ENCODE measurements at regions not wholly inside any gene's neighbourhood (a gene's known extent, or its start where the extent isn't known, plus 50 kb on each side); places are given as distances from the start of the nearest gene placed in this dataset.

GRCh38 chr3:193851941-193852674 is 259.1 kb downstream of the OPA1 start:
- DNase-seq, result no peak

- DNase-seq, result no peak
These were observed 259.9 kb downstream of the OPA1 start for GRCh38 chr3:193852901-193853300.

DNA sequence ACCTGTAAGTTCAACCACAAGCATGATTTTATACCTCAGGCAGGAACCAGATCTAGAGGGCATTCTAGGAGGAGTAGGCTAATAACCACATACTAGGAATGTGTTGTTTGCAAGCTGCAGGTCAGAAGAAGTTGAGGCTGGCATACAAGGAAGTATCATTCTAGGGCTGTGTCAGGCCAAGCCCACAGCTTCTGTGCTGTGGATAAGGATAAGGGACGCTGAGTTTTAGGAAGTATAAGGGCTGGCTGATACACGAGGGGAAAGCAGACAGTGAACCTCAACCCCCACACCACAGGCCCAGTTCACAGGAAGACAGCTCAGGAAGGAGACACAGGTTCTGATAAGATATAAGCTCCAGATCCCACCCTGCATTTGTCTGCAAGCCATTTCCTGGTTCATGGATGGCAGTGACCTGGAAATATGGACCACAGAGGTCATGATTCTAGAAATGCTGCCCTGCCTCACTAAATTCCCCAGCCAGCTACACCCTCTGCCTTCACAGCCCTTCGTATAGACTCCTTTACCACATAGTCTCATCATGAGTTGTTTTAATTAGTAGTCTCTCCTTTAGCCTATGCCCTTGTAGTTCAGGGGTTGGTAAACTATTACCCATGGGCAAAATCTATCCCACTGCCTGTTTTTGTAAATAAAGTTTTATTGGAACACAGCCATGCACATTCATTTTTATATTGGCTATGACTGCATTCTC is 260.7 kb downstream of the OPA1 start:
- DNase-seq, result no peak

DNA sequence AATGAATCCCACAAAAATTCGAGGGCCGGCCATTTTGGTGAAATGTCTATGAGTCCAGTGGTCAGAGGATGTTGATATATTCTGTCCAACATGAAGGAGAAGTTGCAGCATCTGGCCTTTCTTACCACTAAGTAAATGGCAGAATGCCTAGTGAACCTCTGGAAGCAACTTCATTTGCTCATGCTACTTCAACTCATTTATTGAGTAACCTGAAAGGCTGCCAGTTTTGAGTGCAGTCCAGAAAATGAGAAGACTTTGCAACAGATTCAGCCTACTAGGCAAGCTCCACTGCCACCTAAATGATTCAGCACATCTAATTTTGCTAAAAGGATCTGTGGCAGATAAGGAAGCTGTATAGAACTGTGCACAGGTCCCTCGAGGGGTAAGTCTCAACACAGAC is 265.0 kb downstream of the OPA1 start:
- DNase-seq, result no peak

DNA sequence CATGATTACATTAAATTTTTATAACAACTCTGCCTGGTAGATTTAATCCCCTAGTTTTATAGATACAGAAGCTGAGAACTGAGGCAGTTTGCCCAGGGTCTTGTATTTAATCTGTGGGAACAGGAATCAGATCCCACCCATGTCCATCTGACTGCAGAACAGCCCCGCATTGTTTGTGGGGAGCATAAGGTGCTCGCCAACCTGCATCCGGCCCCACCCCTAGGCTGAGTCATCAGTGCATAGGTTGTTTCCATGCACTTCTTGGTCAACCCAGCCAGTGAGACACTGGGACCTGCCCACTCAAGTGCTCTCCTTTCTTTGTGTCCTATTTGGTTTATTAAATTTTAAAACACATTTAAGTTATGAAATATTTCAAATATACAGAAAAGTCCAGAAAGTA is 266.2 kb downstream of the OPA1 start:
- DNase-seq, result no peak

- DNase-seq, result no peak
These were observed 268.0 kb downstream of the OPA1 start for GRCh38 chr3:193861012-193861411.

- DNase-seq, result no peak
These were observed 269.8 kb downstream of the OPA1 start for GRCh38 chr3:193862843-193863242.

DNA sequence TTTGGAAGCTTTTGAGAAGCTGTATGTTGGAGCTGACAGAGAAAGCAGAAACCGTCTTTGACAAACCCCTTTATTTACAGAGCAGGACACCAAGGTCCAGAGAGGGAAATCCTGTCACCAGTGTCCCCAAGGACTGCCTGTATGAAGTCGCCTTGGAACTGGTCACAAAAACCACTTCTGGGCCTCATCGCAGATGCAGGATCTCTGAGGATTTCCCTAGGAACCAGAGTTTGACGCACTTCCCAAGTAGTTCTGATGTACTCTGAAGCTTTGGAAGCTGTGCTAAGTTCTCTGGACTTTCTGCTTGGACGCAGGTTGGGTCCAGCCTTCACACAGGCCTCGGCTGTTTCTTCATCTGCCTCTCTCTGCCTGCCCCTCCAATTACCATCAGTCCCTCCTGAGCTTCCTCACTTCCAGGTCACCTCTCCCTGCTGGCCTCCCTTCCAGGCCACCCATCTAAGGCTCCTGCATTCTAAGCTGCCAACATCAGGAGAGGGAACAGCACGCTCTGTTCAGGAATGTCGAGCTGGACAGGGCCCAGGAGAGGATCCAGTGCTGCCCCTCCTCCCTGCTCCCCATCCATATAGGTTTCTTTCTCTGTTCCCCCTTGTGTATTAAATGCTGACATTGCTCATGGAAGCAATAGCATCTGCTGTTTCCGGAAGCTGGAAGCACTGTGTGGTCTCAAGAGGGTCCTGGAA is 270.8 kb downstream of the OPA1 start:
- DNase-seq, result no peak

DNA sequence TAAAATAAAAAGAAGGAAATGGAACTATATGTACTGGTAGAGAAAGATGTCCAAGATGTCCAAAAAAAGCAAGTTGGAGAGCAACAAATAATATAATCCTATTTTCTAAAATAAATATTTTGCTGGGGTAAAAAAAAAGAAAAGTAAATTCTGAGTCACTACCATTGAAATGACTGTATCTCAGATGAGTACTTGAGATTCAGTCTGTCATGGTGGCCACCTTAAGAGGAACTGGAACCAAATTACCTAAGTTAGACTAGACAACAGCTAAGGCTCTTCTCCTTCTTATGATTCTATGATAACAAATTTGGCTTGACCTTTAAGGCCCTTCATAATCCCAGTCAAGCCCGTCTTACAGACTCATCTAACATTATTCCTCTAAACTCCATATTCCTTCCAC is 270.6 kb upstream of the HES1 start:
- no peak for DNase-seq

DNA sequence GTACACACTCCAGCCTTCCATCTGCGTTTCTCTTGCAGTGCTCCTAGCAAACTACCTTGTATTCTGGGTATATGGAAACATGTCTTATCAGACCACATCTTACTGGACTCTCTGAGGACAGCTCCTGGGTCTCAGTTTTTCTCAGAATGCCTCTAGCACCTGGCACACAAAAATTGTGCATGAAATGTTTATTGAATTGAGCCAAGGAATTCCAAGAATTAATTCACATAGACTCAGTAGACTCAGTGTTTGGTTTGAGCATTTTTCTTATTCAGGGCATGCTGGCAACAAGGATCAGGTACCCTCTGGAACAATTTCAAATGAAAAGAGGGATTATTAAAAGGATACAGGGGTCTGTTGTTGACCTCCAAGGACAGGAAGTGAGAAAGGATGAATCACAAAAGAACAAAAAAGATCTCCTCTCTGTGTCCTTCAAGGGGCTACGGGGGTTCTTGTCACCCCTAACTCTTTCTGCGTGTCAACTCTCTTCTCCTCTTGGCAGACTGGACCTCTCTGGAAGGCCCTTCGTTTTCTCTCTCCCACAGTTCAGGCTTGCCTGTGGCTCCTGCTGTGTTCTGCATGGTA is 270.0 kb upstream of the HES1 start:
- DNase-seq, result no peak

- DNase-seq, result no peak
These were observed 267.4 kb upstream of the HES1 start for GRCh38 chr3:193868590-193868989.

GRCh38 chr3:193869221-193870201 is 266.4 kb upstream of the HES1 start:
- DNase-seq, result peak in 1 of 4 experiments; percentile 9

- no peak for DNase-seq
These were observed 265.4 kb upstream of the HES1 start for GRCh38 chr3:193870376-193871219.

DNA sequence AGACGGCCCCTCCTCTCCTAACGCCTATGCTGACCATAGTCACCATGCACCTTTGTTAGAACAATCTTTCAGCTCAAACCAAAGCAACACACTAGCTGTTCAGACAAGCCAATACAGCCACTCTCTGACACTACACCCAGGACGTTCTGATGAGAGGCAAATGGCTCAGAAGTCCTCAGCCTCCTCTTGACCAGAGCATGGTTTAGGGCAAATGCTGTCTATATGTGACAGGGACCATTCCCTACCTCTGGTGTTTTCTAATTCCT is 264.8 kb upstream of the HES1 start:
- DNase-seq, result no peak

DNA sequence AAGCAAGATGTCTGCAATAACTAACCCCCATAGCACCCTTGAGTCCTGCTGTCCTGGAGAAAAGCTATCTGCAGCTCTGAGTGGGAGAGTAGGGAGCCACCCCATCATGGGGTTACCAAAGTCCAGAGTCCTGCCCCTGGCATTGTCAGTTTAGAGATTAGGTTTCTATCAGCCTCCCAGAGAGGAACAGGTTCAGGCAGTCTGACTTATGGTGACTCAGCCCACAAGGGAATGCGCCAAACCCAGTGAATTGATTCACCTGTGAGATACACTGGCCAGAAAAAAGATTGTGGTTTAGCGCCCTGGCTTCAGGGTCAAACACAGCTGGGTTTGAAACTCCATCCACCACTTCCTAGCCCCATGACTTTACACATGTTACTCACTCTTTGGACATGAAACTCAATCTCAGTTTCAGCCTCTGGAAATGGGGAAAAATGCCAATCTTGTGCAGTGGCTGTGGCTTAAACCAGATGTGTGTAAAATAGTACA is 263.6 kb upstream of the HES1 start:
- DNase-seq, result no peak

DNA sequence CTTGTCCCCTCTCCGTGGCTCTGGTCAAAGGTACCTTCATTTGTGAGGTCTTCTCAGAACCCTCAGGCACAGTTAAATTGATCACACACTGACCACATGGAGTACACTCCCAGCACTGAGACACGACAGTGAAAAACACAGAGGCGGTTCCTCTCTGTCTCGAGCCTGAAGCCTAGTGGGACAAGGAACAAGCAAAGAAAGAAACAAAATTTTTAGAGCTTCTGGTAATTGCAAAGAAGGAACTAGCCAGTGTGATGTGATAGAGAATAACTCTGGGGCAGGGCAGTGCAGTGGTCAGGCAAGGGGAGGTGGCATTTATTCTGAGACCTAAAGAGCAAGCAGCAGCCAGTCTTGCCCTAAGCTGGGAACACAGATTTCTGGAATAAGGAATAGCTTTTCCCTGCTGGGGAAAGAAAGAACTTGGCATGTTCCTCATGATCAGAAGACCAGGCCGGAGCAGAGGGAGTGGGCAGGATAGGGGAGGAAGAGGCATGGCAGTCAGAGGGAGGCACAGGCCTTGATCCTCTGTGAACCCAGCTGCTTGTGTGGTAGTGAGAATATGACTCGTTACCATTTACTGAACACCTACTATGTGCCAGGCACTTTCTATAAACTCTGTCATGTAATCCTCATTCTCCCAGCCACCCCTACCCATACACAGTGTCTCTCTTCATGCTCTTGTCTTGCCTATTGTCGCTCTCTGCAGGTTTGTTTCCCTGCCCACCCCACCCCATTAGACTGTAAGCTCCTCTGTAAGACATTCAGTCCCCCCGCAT is 262.3 kb upstream of the HES1 start:
- DNase-seq, result no peak

- DNase-seq, result no peak
These were observed 261.4 kb upstream of the HES1 start for GRCh38 chr3:193874512-193874911.

- DNase-seq, result no peak
These were observed 260.9 kb upstream of the HES1 start for GRCh38 chr3:193874997-193875593.

DNA sequence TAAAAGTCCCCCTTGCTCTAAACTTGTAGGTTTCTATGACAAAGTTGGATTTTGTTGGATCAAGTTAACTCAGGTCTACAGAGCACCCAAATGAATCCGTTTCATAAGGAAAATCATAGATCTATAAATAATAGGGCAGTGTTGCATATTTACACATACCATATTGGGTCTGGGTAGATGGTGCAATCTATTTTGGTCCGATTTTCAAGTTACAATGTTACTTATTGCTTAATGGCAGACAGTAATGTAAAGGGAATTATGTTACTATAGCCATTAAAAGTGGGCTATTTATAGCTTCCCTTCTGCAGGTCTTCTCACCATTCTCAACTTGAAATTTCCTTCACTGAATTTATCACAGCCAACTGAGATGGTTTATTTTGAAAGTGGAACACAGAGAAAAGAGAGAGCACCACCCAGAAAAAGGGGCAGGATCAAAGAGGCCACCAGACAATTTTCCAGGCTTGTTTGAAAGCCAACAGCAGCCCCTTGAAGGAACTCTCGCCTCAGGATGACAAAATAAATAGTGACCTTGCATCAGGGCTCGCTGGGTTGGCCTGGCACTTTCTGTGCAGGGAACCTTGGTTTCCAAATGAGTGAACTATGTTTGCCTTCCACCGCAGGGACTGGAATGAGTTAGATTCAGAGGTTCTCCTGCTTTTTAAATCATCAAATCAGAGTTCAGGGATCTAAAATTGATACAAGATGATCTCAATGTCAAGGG is 260.2 kb upstream of the HES1 start:
- DNase-seq, result no peak

Data from activated naive CD4-positive, alpha-beta T cell (primary cell).